ENCODE measurements at regions not wholly inside any gene's neighbourhood (a gene's known extent, or its start where the extent isn't known, plus 50 kb on each side); places are given as distances from the start of the nearest gene placed in this dataset.

DNA sequence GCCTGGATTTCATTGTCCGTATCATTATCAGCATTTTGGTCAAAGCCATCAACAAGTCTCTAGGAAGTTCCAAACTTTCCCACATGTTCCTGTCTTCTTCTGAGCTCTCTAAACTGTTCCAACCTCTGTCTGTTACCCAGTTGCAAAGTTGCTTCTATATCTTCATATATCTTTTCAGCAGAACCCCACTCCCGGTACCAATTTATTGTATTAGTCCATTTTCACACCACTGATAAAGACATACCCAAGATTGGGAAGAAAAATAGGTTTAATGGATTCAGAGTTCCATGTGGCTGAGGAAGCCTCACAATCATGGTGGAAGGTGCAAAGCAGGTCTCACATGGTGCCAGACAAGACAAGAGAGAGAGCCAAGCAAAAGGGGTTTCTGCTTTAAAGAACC lies 293.2 kb downstream of the EPM2A start:
- no peak overlapping the region for H3K27ac ChIP-seq
- TF ChIP-seq, protein P1, sequence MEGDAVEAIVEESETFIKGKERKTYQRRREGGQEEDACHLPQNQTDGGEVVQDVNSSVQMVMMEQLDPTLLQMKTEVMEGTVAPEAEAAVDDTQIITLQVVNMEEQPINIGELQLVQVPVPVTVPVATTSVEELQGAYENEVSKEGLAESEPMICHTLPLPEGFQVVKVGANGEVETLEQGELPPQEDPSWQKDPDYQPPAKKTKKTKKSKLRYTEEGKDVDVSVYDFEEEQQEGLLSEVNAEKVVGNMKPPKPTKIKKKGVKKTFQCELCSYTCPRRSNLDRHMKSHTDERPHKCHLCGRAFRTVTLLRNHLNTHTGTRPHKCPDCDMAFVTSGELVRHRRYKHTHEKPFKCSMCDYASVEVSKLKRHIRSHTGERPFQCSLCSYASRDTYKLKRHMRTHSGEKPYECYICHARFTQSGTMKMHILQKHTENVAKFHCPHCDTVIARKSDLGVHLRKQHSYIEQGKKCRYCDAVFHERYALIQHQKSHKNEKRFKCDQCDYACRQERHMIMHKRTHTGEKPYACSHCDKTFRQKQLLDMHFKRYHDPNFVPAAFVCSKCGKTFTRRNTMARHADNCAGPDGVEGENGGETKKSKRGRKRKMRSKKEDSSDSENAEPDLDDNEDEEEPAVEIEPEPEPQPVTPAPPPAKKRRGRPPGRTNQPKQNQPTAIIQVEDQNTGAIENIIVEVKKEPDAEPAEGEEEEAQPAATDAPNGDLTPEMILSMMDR (conservative IDR thresholded peaks at IDR 0.05): no peak
- TF ChIP-seq ZFX (IDR thresholded peaks at IDR 0.05): no peak

DNA sequence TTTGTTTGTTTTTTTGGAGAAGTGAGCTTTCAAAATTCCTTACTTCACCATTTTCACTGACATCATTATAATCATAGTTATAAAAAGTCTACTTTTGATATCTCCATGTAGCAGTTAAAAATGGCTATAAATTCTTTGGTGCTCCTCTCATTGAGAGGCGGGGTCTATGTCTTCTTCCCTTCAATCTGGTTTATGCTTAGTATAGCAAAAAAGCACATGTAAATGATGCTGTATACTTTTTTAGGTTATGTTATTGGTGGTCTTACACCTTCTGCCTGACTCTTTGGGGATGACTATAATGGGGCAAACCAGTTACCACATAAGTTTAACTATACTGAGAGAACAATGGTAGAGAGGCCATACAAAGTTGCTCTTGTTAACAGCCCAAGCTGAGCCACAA lies 289.6 kb downstream of the EPM2A start:
- no peak overlapping the region for H3K27ac ChIP-seq
- TF ChIP-seq, protein P1 (conservative IDR thresholded peaks at IDR 0.05): no peak
- no peak for TF ChIP-seq ZFX (IDR thresholded peaks at IDR 0.05)

DNA sequence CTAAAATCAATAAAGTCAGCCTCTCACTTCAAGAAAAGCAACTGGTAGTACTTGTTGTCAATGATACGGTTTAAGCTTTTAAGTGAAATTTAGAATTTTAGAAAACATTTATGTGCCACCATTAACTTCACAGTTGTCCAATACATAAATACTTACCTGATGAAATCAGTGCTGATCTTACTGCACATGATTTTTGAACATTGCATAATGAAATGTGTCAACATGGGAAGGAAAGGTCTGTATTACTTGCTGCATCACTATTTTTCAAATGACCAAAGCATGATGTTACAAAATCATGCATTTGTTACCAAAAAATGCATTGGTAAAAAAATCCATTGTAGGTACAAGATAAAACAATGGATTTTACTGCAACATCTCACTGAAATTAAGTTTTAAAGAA lies 284.3 kb downstream of the EPM2A start:
- no peak for TF ChIP-seq ZFX (IDR thresholded peaks at IDR 0.05)
- TF ChIP-seq, protein P1 (conservative IDR thresholded peaks at IDR 0.05): no peak
- no peak overlapping the region for H3K27ac ChIP-seq

DNA sequence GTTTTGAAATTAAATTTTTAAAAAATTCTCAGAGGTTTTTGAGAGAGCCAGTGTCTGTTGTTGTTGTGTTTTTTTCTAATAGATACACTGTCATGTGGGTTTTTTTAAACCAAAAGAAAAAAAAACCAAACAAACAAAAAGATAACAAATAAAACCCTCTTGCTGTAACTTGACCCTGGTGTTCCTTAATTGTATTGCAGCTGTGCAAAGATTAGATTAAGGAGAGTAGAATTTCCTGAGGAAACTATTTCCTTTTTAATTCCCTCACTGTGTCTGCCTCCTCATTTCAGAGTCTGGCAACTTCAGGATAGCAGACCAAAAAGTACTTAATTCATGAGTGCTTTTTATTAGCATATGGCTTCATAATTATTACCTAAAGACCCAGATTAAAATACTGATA lies 281.9 kb downstream of the EPM2A start:
- no peak for TF ChIP-seq ZFX (IDR thresholded peaks at IDR 0.05)
- TF ChIP-seq, protein P1 (conservative IDR thresholded peaks at IDR 0.05): peak; percentile 42
- no peak overlapping the region for H3K27ac ChIP-seq

DNA sequence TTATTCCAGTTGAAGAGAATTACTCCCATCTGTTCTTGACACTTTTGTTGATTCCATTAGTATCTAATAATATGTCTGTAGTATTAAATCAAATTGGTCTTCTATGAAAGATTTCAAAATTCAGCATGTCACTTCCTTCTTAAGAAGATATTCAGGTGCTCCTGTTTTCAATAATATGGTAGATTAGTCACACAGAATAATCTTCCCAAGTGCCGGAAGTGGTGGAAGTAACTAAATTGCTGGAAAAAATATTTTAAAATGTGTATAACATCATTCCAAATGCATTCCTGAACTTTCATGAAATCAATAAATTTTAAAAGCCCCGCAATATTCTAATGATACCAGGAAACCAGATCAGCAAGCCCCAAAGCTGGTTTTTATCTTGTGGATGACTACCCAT lies 281.3 kb downstream of the EPM2A start:
- H3K27ac ChIP-seq: no peak overlapping the region
- TF ChIP-seq ZFX (IDR thresholded peaks at IDR 0.05): no peak
- TF ChIP-seq, protein P1 (conservative IDR thresholded peaks at IDR 0.05): no peak

DNA sequence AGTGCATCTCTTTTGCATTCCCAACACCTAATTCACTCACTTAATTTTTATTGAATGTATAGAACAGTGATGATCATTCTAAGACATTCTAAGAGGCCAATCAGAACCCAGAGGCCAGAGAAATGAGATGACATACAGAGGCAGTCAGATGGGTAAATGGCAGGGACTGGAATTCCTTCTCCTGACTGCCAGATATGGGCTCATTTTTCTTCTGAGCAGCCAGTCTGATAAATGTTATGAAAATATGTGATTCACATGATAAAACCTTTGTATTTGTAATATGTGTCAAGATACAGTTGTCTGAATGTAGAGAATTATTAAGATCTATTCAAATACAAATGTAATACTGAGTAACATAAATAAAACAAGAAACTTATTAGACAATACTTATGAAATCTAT lies 277.8 kb downstream of the EPM2A start:
- no peak overlapping the region for H3K27ac ChIP-seq
- no peak for TF ChIP-seq ZFX (IDR thresholded peaks at IDR 0.05)
- TF ChIP-seq, protein P1 (conservative IDR thresholded peaks at IDR 0.05): no peak

DNA sequence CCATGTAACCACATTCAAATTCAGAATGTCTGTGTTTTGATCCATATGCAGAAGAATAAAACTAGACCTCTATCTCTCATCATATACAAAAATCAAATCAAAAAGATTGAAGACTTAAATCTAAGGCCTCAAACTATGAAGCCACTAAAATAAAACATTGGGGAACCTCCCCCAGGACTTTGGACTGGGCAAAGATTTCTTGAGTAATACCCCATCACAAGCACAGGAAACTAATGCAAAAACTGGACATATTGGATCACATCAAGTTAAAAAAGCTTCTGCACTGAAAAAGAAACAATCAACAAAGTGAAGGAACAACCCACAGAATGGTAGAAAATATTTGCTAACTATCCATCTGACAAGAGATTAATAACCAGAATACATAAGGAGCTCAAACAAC lies 266.8 kb downstream of the EPM2A start:
- no peak for TF ChIP-seq ZFX (IDR thresholded peaks at IDR 0.05)
- TF ChIP-seq, protein P1 (conservative IDR thresholded peaks at IDR 0.05): no peak
- H3K27ac ChIP-seq: no peak overlapping the region

Measured in C4-2B (cell line).